Activated T-cell treated with anti-CD3 and anti-CD28 coated beads, Interleukin-2, amount 50 U/mL, for 4 hours (primary cell): ENCODE measurements at regions not wholly inside any gene's neighbourhood (a gene's known extent, or its start where the extent isn't known, plus 50 kb on each side); places are given as distances from the start of the nearest gene placed in this dataset.

Experiments used
- ATAC-seq, 2 donors: fragments of 200-7000 bp; cut with Tn5 transposase; one replicate each; pipeline ENCODE4 v1.10.0; 2021
- DNase-seq: peaks from one replicate; pipeline ENCODE4 v3.0.0-alpha.2; 2020
- H3K27me3 Mint-ChIP-seq: one replicate; pipeline ENCODE4 v1.8.0; 2021; ENCODE audit warnings: low read depth, mixed read lengths
- H3K36me3 Mint-ChIP-seq: one replicate; pipeline ENCODE4 v1.8.0; 2022; ENCODE audit warnings: mixed read lengths; ENCODE audit not compliant: insufficient read depth
- H3K4me1 Mint-ChIP-seq: one replicate; pipeline ENCODE4 v1.8.0; 2021; ENCODE audit warnings: low read depth, mixed read lengths
- H3K4me3 Mint-ChIP-seq: one replicate; pipeline ENCODE4 v1.8.0; 2021; ENCODE audit warnings: mild to moderate bottlenecking, moderate library complexity, mixed read lengths
- H3K9me3 Mint-ChIP-seq: one replicate; pipeline ENCODE4 v1.8.0; 2021; ENCODE audit warnings: mixed read lengths

DNA sequence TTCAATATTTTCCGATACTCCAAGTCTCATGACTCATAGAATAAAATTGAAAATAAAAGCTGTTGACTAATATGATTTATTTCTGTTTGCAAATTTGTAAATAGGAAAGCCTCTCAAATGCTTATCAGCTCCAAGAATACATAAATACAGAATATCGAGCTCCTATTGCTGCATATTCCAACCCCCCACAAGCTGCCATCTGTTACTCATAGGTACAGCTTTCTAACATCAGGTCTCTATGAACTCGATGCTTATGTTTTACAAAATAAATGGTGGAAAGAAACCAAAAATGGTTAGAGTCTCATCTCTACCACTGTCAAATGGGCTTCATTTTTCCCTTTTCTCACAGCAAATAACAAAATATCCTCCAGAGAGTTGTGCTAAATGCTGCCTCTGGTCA is 631.6 kb upstream of the CDH18 start:
- ATAC-seq (no peak), DNase-seq (no peak)
- Mint-ChIP-seq H3K27me3 (no peaks in the 10 kb centered on the region), H3K4me3 (no peak overlapping the region), H3K36me3 (no peaks in the 10 kb centered on the region), H3K9me3 (peaks cover 10% of the 10 kb centered on the region), H3K4me1 (no peaks in the 10 kb centered on the region)

DNA sequence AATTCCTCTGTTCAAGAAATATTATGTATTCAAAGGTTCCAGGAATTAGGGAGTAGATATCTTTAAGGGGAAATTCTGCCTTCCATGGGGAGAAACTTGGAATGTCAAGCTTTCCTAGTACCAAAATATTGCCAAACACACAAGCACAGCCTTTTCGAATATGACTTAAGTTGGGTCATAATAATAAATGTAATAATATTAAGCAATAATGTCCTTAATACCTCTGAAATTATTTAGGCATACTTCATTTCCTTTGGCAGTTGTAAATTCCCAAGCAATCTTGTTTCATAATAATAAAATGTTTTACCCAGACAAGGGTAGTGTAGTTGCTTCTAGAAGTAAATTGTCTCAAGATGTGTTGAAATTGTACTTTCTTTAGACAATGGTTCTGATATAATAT is 630.3 kb upstream of the CDH18 start:
- H3K4me3 Mint-ChIP-seq: no peak overlapping the region
- DNase-seq: no peak
- no peak for ATAC-seq
- H3K27me3 Mint-ChIP-seq: no peaks in the 10 kb centered on the region
- no peaks in the 10 kb centered on the region for H3K4me1 Mint-ChIP-seq
- peaks cover 10% of the 10 kb centered on the region for H3K9me3 Mint-ChIP-seq
- H3K36me3 Mint-ChIP-seq: no peaks in the 10 kb centered on the region

DNA sequence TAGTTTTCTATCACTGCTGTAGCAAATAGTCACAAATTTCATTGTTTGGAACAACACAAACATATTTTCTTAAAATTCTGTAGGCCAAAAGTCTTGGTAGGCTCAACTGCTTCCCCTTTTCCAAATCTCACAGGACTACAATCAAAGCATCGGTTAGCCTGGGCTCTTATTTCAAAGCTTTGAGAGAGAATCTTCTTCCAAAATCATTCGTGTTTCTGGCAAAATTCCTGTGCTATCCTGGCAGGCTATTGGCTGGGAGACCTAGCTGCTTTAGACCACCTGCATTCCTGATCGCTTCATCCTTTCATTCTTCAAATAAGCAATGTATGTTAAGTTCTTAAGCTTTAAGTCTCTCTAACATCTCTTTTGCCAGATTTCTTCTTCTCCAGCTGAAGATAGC is 629.8 kb upstream of the CDH18 start:
- no peak overlapping the region for H3K4me3 Mint-ChIP-seq

DNA sequence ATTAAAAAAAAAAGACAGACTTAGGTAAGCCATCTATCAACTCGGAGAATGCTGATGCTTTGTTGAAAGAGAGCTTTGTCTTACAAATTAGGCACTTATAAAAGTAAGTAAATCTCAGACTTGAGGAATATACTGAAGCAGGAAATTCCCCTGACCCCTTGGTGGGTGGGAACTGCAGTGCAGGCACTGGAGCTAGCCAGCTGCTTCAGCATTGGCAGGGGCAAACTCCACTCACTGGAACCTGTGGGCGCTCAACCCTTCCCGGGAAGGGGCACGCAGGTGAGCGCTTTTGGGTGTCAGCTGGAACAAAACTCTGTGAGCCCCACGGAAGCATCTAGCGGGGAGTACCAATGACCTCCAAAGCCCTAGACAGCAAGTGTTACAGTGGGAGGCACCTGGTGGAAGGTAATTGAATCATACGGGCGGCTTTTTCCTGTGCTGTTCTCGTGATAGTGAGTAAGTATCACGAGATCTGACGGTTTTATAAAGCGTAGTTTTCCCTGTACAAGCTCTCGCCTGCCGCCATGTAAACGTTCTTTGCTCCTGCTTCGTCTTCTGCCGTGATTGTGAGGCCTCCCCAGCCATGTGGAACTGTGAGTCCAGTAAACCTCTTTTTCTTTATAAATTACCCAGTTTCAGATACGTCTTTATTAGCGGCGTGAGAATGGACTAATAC is 628.0 kb upstream of the CDH18 start:
- ATAC-seq (no peak), DNase-seq (no peak)
- Mint-ChIP-seq H3K27me3 (no peaks in the 10 kb centered on the region), H3K4me3 (no peak overlapping the region), H3K36me3 (no peaks in the 10 kb centered on the region), H3K4me1 (no peaks in the 10 kb centered on the region), H3K9me3 (peaks cover 10% of the 10 kb centered on the region)

More for the DNA sequence above, 629.8 kb upstream of the CDH18 start:
- no peak for ATAC-seq
- peaks cover 10% of the 10 kb centered on the region for H3K9me3 Mint-ChIP-seq
- H3K27me3 Mint-ChIP-seq: no peaks in the 10 kb centered on the region
- H3K36me3 Mint-ChIP-seq: no peaks in the 10 kb centered on the region
- no peaks in the 10 kb centered on the region for H3K4me1 Mint-ChIP-seq
- DNase-seq: no peak

DNA sequence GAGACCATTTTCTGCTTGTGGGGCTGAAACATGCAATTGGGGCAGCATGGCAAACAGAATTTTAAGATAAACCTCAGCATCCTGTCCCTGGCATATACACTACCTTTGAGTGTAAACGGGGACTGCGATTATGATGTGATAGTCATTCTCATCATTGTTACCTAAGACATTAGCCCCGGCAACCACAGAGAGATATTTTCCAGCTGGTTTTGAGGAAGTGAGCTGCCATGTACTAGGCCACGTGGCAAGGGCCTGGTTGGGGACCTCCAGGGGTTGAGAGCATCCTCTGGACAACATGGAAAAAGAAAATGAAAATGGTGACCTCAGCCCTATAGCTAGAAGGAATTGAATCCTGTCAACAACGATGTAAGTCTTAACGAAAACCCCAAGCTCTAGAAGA is 623.6 kb upstream of the CDH18 start:
- Mint-ChIP-seq H3K9me3 (peaks cover 12% of the 10 kb centered on the region), H3K27me3 (no peaks in the 10 kb centered on the region), H3K36me3 (no peaks in the 10 kb centered on the region), H3K4me1 (no peaks in the 10 kb centered on the region), H3K4me3 (no peak overlapping the region)
- DNase-seq (no peak), ATAC-seq (no peak)

DNA sequence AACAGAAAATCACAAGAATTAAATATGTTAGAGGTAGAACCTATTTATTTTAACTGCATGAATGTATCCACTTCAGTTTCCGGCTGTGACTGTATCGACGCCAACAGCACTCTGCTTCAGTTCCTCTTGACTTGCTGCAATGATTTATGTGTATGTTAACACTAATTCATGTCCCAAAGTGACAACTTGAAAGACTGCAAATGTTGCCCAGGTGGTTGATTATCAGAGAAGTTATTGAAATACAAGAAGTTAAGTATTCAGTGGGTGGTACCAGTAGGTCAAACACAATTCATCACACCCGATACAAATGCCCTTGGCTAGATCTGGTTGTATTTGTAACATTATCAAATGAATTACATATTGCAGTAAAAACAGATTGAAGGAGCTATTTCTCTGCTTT is 622.7 kb upstream of the CDH18 start:
- H3K4me3 Mint-ChIP-seq: no peak overlapping the region
- H3K4me1 Mint-ChIP-seq: no peaks in the 10 kb centered on the region
- no peak for DNase-seq
- no peaks in the 10 kb centered on the region for H3K27me3 Mint-ChIP-seq
- no peak for ATAC-seq
- no peaks in the 10 kb centered on the region for H3K36me3 Mint-ChIP-seq
- H3K9me3 Mint-ChIP-seq: peaks cover 17% of the 10 kb centered on the region

DNA sequence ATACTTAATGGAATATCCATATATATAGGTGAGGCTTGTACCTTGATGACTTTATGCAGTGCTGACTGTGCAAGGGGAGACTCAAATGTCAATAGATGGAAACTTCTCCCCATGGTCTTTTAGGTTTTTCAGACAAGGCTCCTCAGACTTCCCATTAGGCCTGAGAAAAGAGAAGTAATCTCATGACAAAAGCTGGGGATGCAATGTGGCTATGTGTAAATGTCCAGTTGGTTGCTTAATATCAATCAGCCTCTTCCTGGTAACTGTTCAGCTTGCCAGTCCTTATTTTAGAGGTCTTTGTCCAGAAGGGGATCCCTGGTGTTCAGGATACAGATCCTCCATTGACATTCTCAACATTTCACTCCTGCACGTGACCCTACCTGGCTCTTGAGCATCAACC is 621.1 kb upstream of the CDH18 start:
- H3K27me3 Mint-ChIP-seq: no peaks in the 10 kb centered on the region
- H3K4me3 Mint-ChIP-seq: no peak overlapping the region
- DNase-seq: no peak
- no peaks in the 10 kb centered on the region for H3K4me1 Mint-ChIP-seq
- no peak for ATAC-seq
- no peaks in the 10 kb centered on the region for H3K36me3 Mint-ChIP-seq
- H3K9me3 Mint-ChIP-seq: peaks cover 17% of the 10 kb centered on the region

DNA sequence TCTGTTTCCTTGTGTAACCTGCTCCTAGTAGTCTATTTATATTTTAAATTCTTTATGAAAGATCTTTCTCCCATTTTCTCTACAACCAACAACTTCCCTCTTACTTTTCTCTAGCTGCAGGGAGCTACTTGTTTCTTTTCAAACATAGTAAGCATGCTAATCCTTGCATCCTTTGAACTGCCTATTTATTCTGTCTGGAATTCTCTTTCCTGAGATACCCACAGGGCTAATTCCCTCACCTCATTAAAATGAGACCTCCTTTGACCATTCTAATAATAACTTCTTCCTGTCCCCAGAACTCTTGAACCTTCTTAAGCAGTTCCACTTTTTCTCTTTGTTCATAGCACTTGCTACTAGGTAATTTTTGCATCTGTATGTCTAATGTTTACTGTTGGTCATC is 620.6 kb upstream of the CDH18 start:
- Mint-ChIP-seq H3K4me3 (no peak overlapping the region), H3K27me3 (no peaks in the 10 kb centered on the region), H3K36me3 (no peaks in the 10 kb centered on the region), H3K4me1 (no peaks in the 10 kb centered on the region), H3K9me3 (peaks cover 17% of the 10 kb centered on the region)
- DNase-seq: no peak
- no peak for ATAC-seq

DNA sequence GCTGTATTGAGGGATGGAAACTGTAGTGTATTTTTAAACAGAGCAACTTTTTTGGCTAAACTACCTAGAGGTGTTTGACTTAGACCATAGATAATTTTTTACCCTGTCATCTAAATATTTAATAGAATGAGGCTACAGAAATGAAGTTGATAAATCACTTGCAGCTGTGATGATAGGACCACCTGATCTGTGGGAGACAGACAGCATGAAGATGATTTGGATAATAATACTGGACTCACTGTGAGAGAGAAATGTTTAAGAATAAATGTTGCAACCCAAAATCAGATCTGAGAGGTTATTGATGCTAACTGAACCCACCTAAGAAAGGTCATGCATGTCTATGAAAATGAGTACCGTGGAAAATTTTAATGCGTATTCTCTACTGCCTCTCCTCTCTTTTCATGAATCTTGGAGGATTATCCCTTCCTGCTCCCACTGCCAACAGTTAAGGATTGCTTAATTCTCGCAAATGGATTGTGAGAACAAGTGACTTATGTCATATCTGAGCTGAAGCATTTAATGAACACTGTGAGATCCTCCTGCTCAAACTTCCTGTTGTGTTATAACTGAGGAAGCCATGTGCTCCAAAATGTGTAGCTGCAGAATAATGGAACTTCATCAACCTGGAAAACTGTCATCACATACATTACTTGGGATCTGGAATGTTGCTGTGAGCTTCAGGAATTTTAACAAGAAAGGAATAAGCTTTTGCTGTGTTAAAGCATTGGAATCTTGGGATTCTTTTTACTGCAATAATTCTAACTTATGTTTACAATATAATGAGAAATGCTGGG is 617.9 kb upstream of the CDH18 start:
- Mint-ChIP-seq H3K27me3 (no peaks in the 10 kb centered on the region), H3K4me3 (no peak overlapping the region), H3K9me3 (peaks cover 19% of the 10 kb centered on the region), H3K36me3 (no peaks in the 10 kb centered on the region), H3K4me1 (no peaks in the 10 kb centered on the region)
- DNase-seq (no peak), ATAC-seq (no peak)

DNA sequence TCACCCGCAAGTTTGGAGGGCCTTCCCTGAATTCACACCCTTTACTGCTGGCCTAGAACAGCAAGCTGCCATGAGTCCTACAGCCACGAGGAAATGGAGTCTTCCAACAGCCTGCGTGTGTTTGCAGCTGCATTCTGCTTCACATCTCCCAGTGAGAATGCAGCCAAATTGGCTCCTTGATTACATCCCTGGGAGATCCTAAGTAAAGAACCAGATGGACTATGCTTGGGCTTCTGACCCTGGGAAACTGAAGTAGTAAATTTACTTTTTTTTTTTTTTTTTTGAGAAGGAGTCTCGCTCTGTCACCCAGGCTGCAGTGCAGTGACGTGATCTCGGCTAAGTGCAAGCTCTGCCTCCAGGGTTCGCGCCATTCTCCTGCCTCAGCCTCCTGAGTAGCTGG is 617.0 kb upstream of the CDH18 start:
- no peak for ATAC-seq
- H3K9me3 Mint-ChIP-seq: peaks cover 19% of the 10 kb centered on the region
- H3K4me1 Mint-ChIP-seq: no peaks in the 10 kb centered on the region
- no peak for DNase-seq
- H3K36me3 Mint-ChIP-seq: no peaks in the 10 kb centered on the region
- no peak overlapping the region for H3K4me3 Mint-ChIP-seq
- no peaks in the 10 kb centered on the region for H3K27me3 Mint-ChIP-seq

DNA sequence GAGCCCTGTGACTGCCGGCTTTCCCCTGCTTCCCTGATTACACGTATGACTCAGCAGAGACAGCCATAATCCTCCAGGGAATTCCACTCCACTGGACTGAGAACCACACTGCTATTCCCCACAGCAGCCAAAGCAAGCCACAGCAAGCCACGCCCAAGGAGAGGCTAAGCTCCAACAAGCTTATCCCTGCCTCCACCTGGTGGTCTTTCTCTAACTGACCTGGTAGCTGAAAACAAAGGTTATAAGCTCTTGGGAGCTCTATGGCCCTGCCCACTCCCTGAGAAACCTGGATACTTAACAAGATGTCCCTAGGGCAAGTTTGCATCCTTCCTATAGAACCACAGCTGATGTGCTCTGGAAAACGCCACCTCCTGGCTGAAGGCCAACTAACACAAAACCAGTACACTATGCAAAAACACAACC is 613.7 kb upstream of the CDH18 start:
- no peak overlapping the region for H3K4me3 Mint-ChIP-seq
- H3K4me1 Mint-ChIP-seq: no peaks in the 10 kb centered on the region
- DNase-seq (no peak), ATAC-seq (no peak)
- H3K36me3 Mint-ChIP-seq: no peaks in the 10 kb centered on the region
- H3K9me3 Mint-ChIP-seq: peaks cover 16% of the 10 kb centered on the region
- no peaks in the 10 kb centered on the region for H3K27me3 Mint-ChIP-seq

DNA sequence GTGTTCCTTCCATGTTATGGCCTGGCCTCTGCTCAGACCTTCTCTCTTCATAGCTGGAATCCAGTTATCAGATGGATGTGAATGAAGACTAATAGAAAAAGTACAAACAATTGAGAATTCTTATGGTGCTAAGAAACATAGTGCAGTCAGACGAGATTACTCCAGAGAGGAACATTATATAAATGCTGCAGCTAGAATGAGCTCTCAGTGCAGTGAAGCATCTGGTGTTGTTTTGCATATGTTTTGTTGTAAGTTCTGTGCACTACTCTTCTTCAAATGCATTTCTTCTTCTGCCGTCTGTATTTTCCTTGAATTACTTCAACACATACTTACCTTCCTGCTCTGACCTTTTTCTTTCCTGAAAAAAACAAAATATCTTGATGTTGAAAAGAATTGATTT is 602.4 kb upstream of the CDH18 start:
- no peak for ATAC-seq
- no peaks in the 10 kb centered on the region for H3K27me3 Mint-ChIP-seq

DNA sequence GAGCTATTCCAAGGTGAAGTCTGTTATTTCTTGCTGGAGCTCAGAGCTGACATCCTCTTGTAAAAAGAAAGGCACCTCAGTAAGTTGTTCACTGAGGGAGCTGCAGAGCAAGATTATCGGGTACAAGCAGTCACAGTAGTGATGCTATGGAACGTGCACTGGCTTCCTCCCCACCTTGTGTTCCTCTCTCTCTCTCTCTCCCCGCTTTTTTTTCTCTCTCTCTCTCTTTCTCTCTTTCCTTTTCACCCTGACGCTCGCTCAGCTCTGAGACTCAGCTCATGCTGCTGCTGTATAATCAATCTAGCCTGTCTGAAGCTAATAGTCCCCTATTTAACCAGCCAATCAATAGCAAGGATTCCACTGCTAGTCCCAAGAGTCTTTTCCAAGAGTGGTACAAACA is 587.6 kb upstream of the CDH18 start:
- no peaks in the 10 kb centered on the region for H3K36me3 Mint-ChIP-seq
- no peaks in the 10 kb centered on the region for H3K4me1 Mint-ChIP-seq
- H3K4me3 Mint-ChIP-seq: no peak overlapping the region
- ATAC-seq (no peak), DNase-seq (no peak)
- H3K27me3 Mint-ChIP-seq: no peaks in the 10 kb centered on the region
- peaks cover 20% of the 10 kb centered on the region for H3K9me3 Mint-ChIP-seq

More for the DNA sequence above, 602.4 kb upstream of the CDH18 start:
- no peak for DNase-seq
- no peak overlapping the region for H3K4me3 Mint-ChIP-seq
- peaks cover 8% of the 10 kb centered on the region for H3K9me3 Mint-ChIP-seq
- H3K4me1 Mint-ChIP-seq: no peaks in the 10 kb centered on the region
- H3K36me3 Mint-ChIP-seq: no peaks in the 10 kb centered on the region

DNA sequence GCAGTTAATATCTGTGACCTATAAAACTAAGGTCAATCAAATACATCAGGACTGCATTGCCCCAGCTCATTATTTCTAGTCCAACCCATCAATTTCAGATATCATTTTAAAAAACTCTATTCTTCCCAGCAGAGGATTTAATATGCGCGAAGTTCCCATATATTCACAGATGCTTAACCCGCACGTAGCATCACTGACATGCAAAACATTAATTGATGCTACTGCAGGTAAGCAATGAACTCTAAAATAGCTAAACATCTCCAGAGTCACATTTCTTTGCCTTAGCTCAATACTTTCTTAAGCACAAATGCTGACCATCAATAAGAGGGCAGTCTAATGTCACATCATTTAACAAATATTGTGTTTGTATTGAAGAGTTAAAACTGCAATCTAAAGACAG is 586.6 kb upstream of the CDH18 start:
- DNase-seq (no peak), ATAC-seq (no peak)
- Mint-ChIP-seq H3K4me1 (no peaks in the 10 kb centered on the region), H3K9me3 (peaks cover 17% of the 10 kb centered on the region), H3K36me3 (no peaks in the 10 kb centered on the region), H3K27me3 (no peaks in the 10 kb centered on the region), H3K4me3 (no peak overlapping the region)

DNA sequence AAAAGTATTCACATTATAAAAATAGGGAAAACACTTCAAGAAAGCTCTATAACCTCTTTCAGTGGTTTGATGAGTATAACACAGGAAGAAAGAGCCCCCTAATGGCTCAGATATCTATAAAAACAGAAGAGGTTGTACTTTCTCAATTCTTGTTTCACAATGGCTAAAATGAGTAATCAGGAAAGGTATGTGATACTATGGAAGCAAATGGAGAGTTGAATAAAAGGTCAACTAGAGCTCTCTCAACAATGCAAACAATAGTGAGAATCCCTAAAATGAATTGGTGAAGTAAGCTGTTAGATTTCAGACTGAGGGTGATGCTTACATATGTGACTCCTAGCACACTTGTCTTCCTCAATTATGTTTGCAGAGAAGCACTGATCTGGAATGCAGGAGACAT is 584.6 kb upstream of the CDH18 start:
- ATAC-seq (no peak), DNase-seq (no peak)
- H3K36me3 Mint-ChIP-seq: no peaks in the 10 kb centered on the region
- peaks cover 11% of the 10 kb centered on the region for H3K9me3 Mint-ChIP-seq
- no peak overlapping the region for H3K4me3 Mint-ChIP-seq
- no peaks in the 10 kb centered on the region for H3K27me3 Mint-ChIP-seq
- H3K4me1 Mint-ChIP-seq: no peaks in the 10 kb centered on the region
